Uterus (tissue), 2 donors: ENCODE measurements at regions not wholly inside any gene's neighbourhood (a gene's known extent, or its start where the extent isn't known, plus 50 kb on each side); places are given as distances from the start of the nearest gene placed in this dataset.

Source experiments
- CTCF ChIP-seq, 4 experiments: fragments of 200-600 bp in 2 of 4; fragments of 450-650 bp in 2 of 4; sonication (generic) in 2 of 4; IDR thresholded peaks; one replicate each; pipeline ENCODE4 v1.5.1; 2016 to 2019; ENCODE audit warnings: antibody characterized with exemption in 4 of 4, mild to moderate bottlenecking in 2 of 4, moderate library complexity in 1 of 4
- POLR2A ChIP-seq, 2 donors: fragments of 450-650 bp; IDR thresholded peaks; one replicate each; pipeline ENCODE4 v1.6.1; 2016; ENCODE audit warnings: antibody characterized with exemption in 2 of 2, mild to moderate bottlenecking in 1 of 2, moderate library complexity in 1 of 2

- TF ChIP-seq CTCF (IDR thresholded peaks at IDR 0.05) (no peak), POLR2A (IDR thresholded peaks at IDR 0.05) (no peak)
Measured at GRCh38 chr22:47417699-47418098, 655.2 kb downstream of the TBC1D22A start.
